Neural progenitor cell (in vitro differentiated cells): ENCODE measurements at regions not wholly inside any gene's neighbourhood (a gene's known extent, or its start where the extent isn't known, plus 50 kb on each side); places are given as distances from the start of the nearest gene placed in this dataset.

ENCODE experiments used
- DNase-seq: peaks from one replicate; pipeline ENCODE4 v3.0.0-alpha.2; 2016; ENCODE audit warnings: low spot score
- H2AFZ ChIP-seq: fragments of 200-600 bp; sonication (generic); replicated peaks from 2 replicates; pipeline ENCODE4 v1.6.1; 2016; ENCODE audit warnings: antibody characterized with exemption
- H3F3A ChIP-seq: fragments of 200-600 bp; sonication (generic); 2 replicates; pipeline ENCODE4 v1.6.1; 2016; ENCODE audit warnings: antibody characterized with exemption, low read depth
- H3K27ac ChIP-seq: fragments of 200-600 bp; sonication (generic); 2 replicates; pipeline ENCODE4 v1.5.1; 2016; ENCODE audit warnings: mild to moderate bottlenecking
- H3K27me3 ChIP-seq: fragments of 200-600 bp; sonication (generic); 2 replicates; pipeline ENCODE4 v1.6.1; 2016; ENCODE audit warnings: mild to moderate bottlenecking, moderate library complexity
- H3K36me3 ChIP-seq: fragments of 200-600 bp; sonication (generic); 2 replicates; pipeline ENCODE4 v1.5.1; 2016
- H3K4me1 ChIP-seq: fragments of 200-600 bp; sonication (generic); 2 replicates; pipeline ENCODE4 v1.6.1; 2016; ENCODE audit warnings: mixed run types
- H3K4me2 ChIP-seq: fragments of 200-600 bp; sonication (generic); 2 replicates; pipeline ENCODE4 v1.6.1; 2016
- H3K4me3 ChIP-seq: fragments of 200-600 bp; sonication (generic); 2 replicates; pipeline ENCODE4 v1.5.1; 2016
- H3K79me2 ChIP-seq: fragments of 200-600 bp; sonication (generic); 2 replicates; pipeline ENCODE4 v1.6.1; 2016; ENCODE audit warnings: low read depth
- H3K9ac ChIP-seq: fragments of 200-600 bp; sonication (generic); 2 replicates; pipeline ENCODE4 v1.6.1; 2016
- H3K9me3 ChIP-seq: fragments of 200-600 bp; sonication (generic); 2 replicates; pipeline ENCODE4 v1.5.1; 2016; ENCODE audit warnings: low read depth
- H4K20me1 ChIP-seq: fragments of 200-600 bp; sonication (generic); 2 replicates; pipeline ENCODE4 v1.6.1; 2016; ENCODE audit warnings: low read depth
- H3K27ac Mint-ChIP-seq: 3 replicates; pipeline ENCODE4 v1.8.0; 2021; ENCODE audit warnings: mixed read lengths
- H3K27me3 Mint-ChIP-seq: 2 replicates; pipeline ENCODE4 v1.8.0; 2022; ENCODE audit warnings: low read depth, mild to moderate bottlenecking, inconsistent platforms, moderate library complexity, mixed read lengths; ENCODE audit not compliant: insufficient read depth
- H3K36me3 Mint-ChIP-seq: 3 replicates; pipeline ENCODE4 v1.8.0; 2021; ENCODE audit warnings: mixed read lengths
- H3K4me1 Mint-ChIP-seq: 3 replicates; pipeline ENCODE4 v1.8.0; 2021; ENCODE audit warnings: mixed read lengths
- H3K4me3 Mint-ChIP-seq: 3 replicates; pipeline ENCODE4 v1.8.0; 2021; ENCODE audit warnings: mild to moderate bottlenecking, moderate library complexity, mixed read lengths
- H3K9me3 Mint-ChIP-seq: 3 replicates; pipeline ENCODE4 v1.8.0; 2020; ENCODE audit warnings: mixed read lengths
- CTCF ChIP-seq: fragments of 200-600 bp; sonication (generic); IDR thresholded peaks from 2 replicates; pipeline ENCODE4 v1.5.1; 2017; ENCODE audit warnings: antibody characterized with exemption, mild to moderate bottlenecking
- EZH2 ChIP-seq: fragments of 200-600 bp; sonication (generic); IDR thresholded peaks from 2 replicates; pipeline ENCODE4 v1.6.1; 2017; ENCODE audit warnings: antibody characterized with exemption, mild to moderate bottlenecking, moderate library complexity
- EZH2phosphoT487 ChIP-seq: fragments of 200-600 bp; sonication (generic); IDR thresholded peaks from 2 replicates; pipeline ENCODE4 v1.6.1; 2017; ENCODE audit warnings: antibody characterized with exemption

- no peaks in the 10 kb centered on the region for H3K4me1 Mint-ChIP-seq
Observed at GRCh38 chrX:110614596-110614995, 181.0 kb downstream of the CHRDL1 start.

More at GRCh38 chrX:110614596-110614995, 181.0 kb downstream of the CHRDL1 start:
- no peak for DNase-seq
- no peaks in the 10 kb centered on the region for H3K36me3 Mint-ChIP-seq
- Histone ChIP-seq H3K4me2 (no peak overlapping the region), H3K9me3 (no peaks in the 10 kb centered on the region), H4K20me1 (no peaks in the 10 kb centered on the region), H3K4me1 (no peaks in the 10 kb centered on the region), H3K4me3 (no peak overlapping the region), H3K27ac (no peak overlapping the region), H3K27me3 (no peaks in the 10 kb centered on the region), H3K79me2 (no peaks in the 10 kb centered on the region), H2AFZ (no peak overlapping the region), H3K36me3 (no peaks in the 10 kb centered on the region), H3K9ac (no peak overlapping the region), H3F3A (no peaks in the 10 kb centered on the region)
- no peak overlapping the region for H3K27ac Mint-ChIP-seq
- peaks cover 20% of the 10 kb centered on the region for H3K9me3 Mint-ChIP-seq
- no peak for TF ChIP-seq CTCF
- TF ChIP-seq EZH2phosphoT487, result no peak
- no peak for TF ChIP-seq EZH2
- no peaks in the 10 kb centered on the region for H3K27me3 Mint-ChIP-seq
- no peak overlapping the region for H3K4me3 Mint-ChIP-seq
